Skeletal muscle satellite cell (primary cell): ENCODE measurements at regions not wholly inside any gene's neighbourhood (a gene's known extent, or its start where the extent isn't known, plus 50 kb on each side); places are given as distances from the start of the nearest gene placed in this dataset.

ENCODE experiments used
- H3K27me3 ChIP-seq: 2 replicates; pipeline ENCODE4 v1.7.0; 2013; ENCODE audit warnings: low read length; ENCODE audit not compliant: control insufficient read depth, insufficient read depth
- H3K36me3 ChIP-seq: 2 replicates; pipeline ENCODE4 v1.7.0; 2013; ENCODE audit warnings: mild to moderate bottlenecking, control low read depth, low read length; ENCODE audit not compliant: insufficient read depth
- H3K4me1 ChIP-seq: 2 replicates; pipeline ENCODE4 v1.7.0; 2013; ENCODE audit warnings: low read length; ENCODE audit not compliant: control insufficient read depth, insufficient read depth
- H3K4me2 ChIP-seq: 2 replicates; pipeline ENCODE4 v1.7.0; 2013; ENCODE audit warnings: mild to moderate bottlenecking, low read length
- H3K4me3 ChIP-seq: 2 replicates; pipeline ENCODE4 v1.7.0; 2013; ENCODE audit warnings: low read length
- H3K9ac ChIP-seq: 2 replicates; pipeline ENCODE4 v1.7.0; 2013; ENCODE audit warnings: mild to moderate bottlenecking, low read depth, low read length, moderate library complexity
- H3K9me3 ChIP-seq: replicated peaks from 2 replicates; pipeline ENCODE4 v1.7.0; 2013; ENCODE audit warnings: mild to moderate bottlenecking, control low read depth, low read length

GRCh38 chr1:8182034-8182761, 135.7 kb upstream of the SLC45A1 start:
- Histone ChIP-seq H3K4me3 (no peak overlapping the region), H3K9ac (no peak overlapping the region), H3K4me2 (peak overlapping the region; percentile 57), H3K36me3 (no peaks in the 10 kb centered on the region), H3K9me3 (peaks cover 9% of the 10 kb centered on the region), H3K27me3 (no peaks in the 10 kb centered on the region), H3K4me1 (peaks cover 18% of the 10 kb centered on the region)

- peaks cover 23% of the 10 kb centered on the region for H3K4me1 ChIP-seq
- no peak overlapping the region for H3K4me3 ChIP-seq
- no peak overlapping the region for H3K9ac ChIP-seq
- no peak overlapping the region for H3K4me2 ChIP-seq
- no peaks in the 10 kb centered on the region for H3K27me3 ChIP-seq
- no peaks in the 10 kb centered on the region for H3K36me3 ChIP-seq
- peaks cover 9% of the 10 kb centered on the region for H3K9me3 ChIP-seq
Observed at GRCh38 chr1:8179132-8179793, 138.7 kb upstream of the SLC45A1 start.

GRCh38 chr1:8176279-8176678, 141.6 kb upstream of the SLC45A1 start:
- H3K4me2 ChIP-seq: no peak overlapping the region
- H3K4me1 ChIP-seq: peaks cover 9% of the 10 kb centered on the region
- no peaks in the 10 kb centered on the region for H3K36me3 ChIP-seq
- no peak overlapping the region for H3K4me3 ChIP-seq
- no peak overlapping the region for H3K9ac ChIP-seq
- peaks cover 9% of the 10 kb centered on the region for H3K9me3 ChIP-seq
- H3K27me3 ChIP-seq: no peaks in the 10 kb centered on the region

- no peaks in the 10 kb centered on the region for H3K27me3 ChIP-seq
- H3K9me3 ChIP-seq: peaks cover 9% of the 10 kb centered on the region
- peaks cover 17% of the 10 kb centered on the region for H3K4me1 ChIP-seq
- no peaks in the 10 kb centered on the region for H3K36me3 ChIP-seq
- H3K4me3 ChIP-seq: no peak overlapping the region
- peak overlapping the region; percentile 22 for H3K9ac ChIP-seq
- H3K4me2 ChIP-seq: no peak overlapping the region
Observed at GRCh38 chr1:8174807-8175206, 143.1 kb upstream of the SLC45A1 start.

GRCh38 chr1:8171751-8172464, 145.8 kb upstream of the ERRFI1 start:
- no peaks in the 10 kb centered on the region for H3K27me3 ChIP-seq
- no peak overlapping the region for H3K9ac ChIP-seq
- H3K4me2 ChIP-seq: no peak overlapping the region
- no peaks in the 10 kb centered on the region for H3K36me3 ChIP-seq
- peaks cover 28% of the 10 kb centered on the region for H3K4me1 ChIP-seq
- no peaks in the 10 kb centered on the region for H3K9me3 ChIP-seq
- no peak overlapping the region for H3K4me3 ChIP-seq

GRCh38 chr1:8170059-8170835, 144.1 kb upstream of the ERRFI1 start:
- no peaks in the 10 kb centered on the region for H3K9me3 ChIP-seq
- no peaks in the 10 kb centered on the region for H3K27me3 ChIP-seq
- peaks cover 32% of the 10 kb centered on the region for H3K4me1 ChIP-seq
- H3K4me2 ChIP-seq: no peak overlapping the region
- H3K36me3 ChIP-seq: no peaks in the 10 kb centered on the region
- H3K9ac ChIP-seq: peak overlapping the region; percentile 77
- no peak overlapping the region for H3K4me3 ChIP-seq

GRCh38 chr1:8169364-8170058, 143.4 kb upstream of the ERRFI1 start:
- Histone ChIP-seq H3K4me3 (peak overlapping the region; percentile 34), H3K4me2 (peak overlapping the region; percentile 44)

GRCh38 chr1:8167936-8168335, 141.8 kb upstream of the ERRFI1 start:
- no peak overlapping the region for H3K4me2 ChIP-seq
- no peaks in the 10 kb centered on the region for H3K27me3 ChIP-seq
- no peaks in the 10 kb centered on the region for H3K9me3 ChIP-seq
- H3K4me3 ChIP-seq: no peak overlapping the region
- H3K9ac ChIP-seq: no peak overlapping the region
- H3K4me1 ChIP-seq: peaks cover 26% of the 10 kb centered on the region
- H3K36me3 ChIP-seq: no peaks in the 10 kb centered on the region

More at GRCh38 chr1:8169364-8170058, 143.4 kb upstream of the ERRFI1 start:
- Histone ChIP-seq H3K27me3 (no peaks in the 10 kb centered on the region), H3K9ac (peak overlapping the region; percentile 77), H3K36me3 (no peaks in the 10 kb centered on the region), H3K9me3 (no peaks in the 10 kb centered on the region), H3K4me1 (peaks cover 28% of the 10 kb centered on the region)

- H3K36me3 ChIP-seq: no peaks in the 10 kb centered on the region
- H3K4me1 ChIP-seq: peaks cover 26% of the 10 kb centered on the region
- no peak overlapping the region for H3K4me3 ChIP-seq
- H3K9ac ChIP-seq: no peak overlapping the region
- no peak overlapping the region for H3K4me2 ChIP-seq
- no peaks in the 10 kb centered on the region for H3K27me3 ChIP-seq
- H3K9me3 ChIP-seq: no peaks in the 10 kb centered on the region
Observed at GRCh38 chr1:8166406-8166805, 140.3 kb upstream of the ERRFI1 start.

GRCh38 chr1:8165595-8166360, 139.7 kb upstream of the ERRFI1 start:
- Histone ChIP-seq H3K9me3 (no peaks in the 10 kb centered on the region), H3K4me3 (no peak overlapping the region), H3K4me1 (peaks cover 26% of the 10 kb centered on the region), H3K9ac (no peak overlapping the region), H3K4me2 (no peak overlapping the region), H3K36me3 (no peaks in the 10 kb centered on the region), H3K27me3 (no peaks in the 10 kb centered on the region)
